ENCODE measurements at regions not wholly inside any gene's neighbourhood (a gene's known extent, or its start where the extent isn't known, plus 50 kb on each side); places are given as distances from the start of the nearest gene placed in this dataset.
"Not testable (repeated sequence)": the region's sequence is repeated elsewhere in the genome, so short reads cannot be mapped to it uniquely, and the experiment has no call there.

DNA sequence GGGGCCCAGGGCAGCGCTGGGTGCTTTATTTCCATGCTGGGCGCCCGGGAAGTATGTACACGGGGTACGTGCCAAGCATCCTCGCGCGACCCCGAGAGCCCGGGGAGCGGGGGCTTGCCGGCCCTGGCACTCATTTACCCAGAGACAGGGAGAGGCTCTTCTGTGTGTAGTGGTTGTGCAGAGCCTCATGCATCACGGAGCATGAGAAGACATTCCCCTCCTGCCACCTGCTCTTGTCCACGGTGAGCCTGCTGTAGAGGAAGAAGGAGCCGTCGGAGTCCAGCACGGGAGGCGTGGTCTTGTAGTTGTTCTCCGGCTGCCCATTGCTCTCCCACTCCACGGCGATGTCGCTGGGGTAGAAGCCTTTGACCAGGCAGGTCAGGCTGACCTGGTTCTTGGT lies 98.0 kb downstream of the TMEM121 start:
- H3K27ac Mint-ChIP-seq, H3K36me3 Mint-ChIP-seq, H3K4me1 Mint-ChIP-seq, H3K9me3 Mint-ChIP-seq, DNase-seq, H3K27me3 Mint-ChIP-seq, CTCF ChIA-PET, H3K4me3 Mint-ChIP-seq: not testable (repeated sequence)

DNA sequence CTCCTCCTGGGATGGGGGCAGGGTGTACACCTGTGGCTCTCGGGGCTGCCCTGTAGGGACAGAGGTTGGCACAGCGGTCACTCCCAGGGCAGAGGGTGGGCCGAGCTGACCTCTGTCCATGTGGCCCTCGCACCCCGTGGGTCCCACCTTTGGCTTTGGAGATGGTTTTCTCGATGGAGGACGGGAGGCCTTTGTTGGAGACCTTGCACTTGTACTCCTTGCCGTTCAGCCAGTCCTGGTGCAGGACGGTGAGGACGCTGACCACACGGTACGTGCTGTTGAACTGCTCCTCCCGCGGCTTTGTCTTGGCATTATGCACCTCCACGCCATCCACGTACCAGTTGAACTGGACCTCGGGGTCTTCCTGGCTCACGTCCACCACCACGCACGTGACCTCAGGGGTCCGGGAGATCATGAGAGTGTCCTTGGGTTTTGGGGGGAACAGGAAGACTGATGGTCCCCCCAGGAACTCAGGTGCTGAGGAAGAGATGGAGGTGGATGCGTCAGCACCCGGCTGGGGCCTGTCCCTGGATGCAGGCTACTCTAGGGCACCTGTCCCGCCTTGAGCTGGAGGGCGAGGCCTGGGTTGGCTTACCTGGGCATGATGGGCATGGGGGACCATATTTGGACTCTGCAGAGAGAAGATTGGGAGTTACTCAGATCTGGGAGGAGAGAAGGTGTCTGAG lies 98.5 kb downstream of the TMEM121 start:
- H3K27ac Mint-ChIP-seq, DNase-seq, H3K4me1 Mint-ChIP-seq, CTCF ChIA-PET, H3K27me3 Mint-ChIP-seq, H3K9me3 Mint-ChIP-seq, H3K4me3 Mint-ChIP-seq, H3K36me3 Mint-ChIP-seq: not testable (repeated sequence)

DNA sequence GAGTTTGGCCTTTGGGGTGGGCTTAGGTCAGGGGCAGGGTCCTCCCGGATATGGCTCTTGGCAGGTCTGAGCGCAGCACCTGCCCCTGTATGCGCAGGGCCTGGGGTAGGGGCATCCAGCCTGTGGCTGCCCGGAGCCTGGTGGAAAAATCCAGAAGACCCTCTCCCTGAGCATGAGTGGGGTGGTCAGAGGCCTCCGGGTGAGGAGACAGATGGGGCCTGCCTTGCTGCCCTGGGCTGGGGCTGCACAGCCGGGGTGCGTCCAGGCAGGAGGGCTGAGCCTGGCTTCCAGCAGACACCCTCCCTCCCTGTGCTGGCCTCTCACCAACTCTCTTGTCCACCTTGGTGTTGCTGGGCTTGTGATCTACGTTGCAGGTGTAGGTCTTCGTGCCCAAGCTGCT lies 99.1 kb downstream of the TMEM121 start:
- H3K4me3 Mint-ChIP-seq, H3K27me3 Mint-ChIP-seq, DNase-seq, H3K9me3 Mint-ChIP-seq, H3K4me1 Mint-ChIP-seq, H3K27ac Mint-ChIP-seq, H3K36me3 Mint-ChIP-seq, CTCF ChIA-PET: not testable (repeated sequence)

DNA sequence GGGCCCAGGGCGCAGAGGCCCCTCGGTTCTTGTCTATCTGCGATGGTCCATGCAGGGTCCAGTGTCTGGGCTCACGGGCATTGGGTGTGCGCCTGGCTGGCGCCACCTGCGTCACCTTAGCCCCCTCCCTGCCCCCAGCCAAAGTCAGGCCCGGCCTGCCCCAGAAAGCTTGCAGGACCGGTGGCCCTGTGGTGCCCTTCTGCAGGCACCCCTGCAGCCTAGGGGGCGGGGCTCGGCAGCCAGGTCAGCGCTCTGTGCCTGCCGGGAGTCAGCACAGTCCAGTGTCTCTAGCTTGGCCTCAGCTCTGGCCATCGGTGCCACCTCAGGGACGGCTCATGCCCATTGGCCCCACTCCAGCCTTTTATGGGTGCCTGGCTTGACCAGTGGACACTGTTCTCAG lies 99.7 kb downstream of the TMEM121 start:
- CTCF ChIA-PET, H3K27ac Mint-ChIP-seq, H3K36me3 Mint-ChIP-seq, H3K4me1 Mint-ChIP-seq, H3K9me3 Mint-ChIP-seq, DNase-seq, H3K27me3 Mint-ChIP-seq, H3K4me3 Mint-ChIP-seq: not testable (repeated sequence)

DNA sequence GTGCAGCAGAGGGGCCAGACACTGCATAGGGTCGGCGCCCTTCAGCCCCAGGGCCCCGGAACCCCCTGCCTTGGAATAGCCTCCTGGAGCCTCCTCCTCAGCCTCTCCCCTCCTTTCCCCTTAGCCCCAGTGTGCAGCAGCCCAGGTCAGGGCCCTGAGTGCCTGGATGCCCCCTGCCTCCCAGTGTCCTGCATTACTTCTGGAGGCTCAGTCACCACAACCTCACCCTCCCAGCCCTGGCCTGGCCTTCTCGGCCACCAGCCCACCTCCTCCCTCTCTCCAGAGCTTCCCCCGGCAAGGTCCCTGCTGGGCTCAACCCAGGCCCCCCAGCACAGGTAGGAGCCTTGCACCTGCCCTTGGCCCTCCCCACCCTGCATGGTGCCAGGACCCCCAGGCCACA lies 100.3 kb downstream of the TMEM121 start:
- H3K4me3 Mint-ChIP-seq, H3K4me1 Mint-ChIP-seq, H3K27ac Mint-ChIP-seq, CTCF ChIA-PET, H3K9me3 Mint-ChIP-seq, DNase-seq, H3K36me3 Mint-ChIP-seq, H3K27me3 Mint-ChIP-seq: not testable (repeated sequence)

DNA sequence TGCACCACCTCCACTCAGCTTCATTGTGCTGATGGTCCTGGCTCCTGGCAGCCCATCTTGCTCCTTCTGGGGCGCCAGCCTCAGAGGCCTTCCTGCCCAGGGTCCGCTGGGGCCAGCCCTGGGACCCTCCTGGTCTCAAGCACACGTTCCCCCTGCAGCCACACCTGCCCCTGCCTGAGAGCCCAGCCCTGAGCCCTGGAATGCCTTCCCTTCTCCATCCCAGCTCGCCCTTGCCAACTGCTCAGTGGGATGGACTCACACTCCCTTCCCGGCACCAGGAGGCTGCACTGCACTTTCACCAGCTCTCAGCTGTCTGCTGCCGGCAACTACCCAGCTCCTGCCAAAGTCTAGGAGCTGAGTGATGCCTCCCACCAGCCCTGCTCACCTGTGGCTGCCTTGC lies 100.9 kb downstream of the TMEM121 start:
- H3K4me3 Mint-ChIP-seq, H3K36me3 Mint-ChIP-seq, H3K4me1 Mint-ChIP-seq, H3K9me3 Mint-ChIP-seq, CTCF ChIA-PET, DNase-seq, H3K27me3 Mint-ChIP-seq, H3K27ac Mint-ChIP-seq: not testable (repeated sequence)

DNA sequence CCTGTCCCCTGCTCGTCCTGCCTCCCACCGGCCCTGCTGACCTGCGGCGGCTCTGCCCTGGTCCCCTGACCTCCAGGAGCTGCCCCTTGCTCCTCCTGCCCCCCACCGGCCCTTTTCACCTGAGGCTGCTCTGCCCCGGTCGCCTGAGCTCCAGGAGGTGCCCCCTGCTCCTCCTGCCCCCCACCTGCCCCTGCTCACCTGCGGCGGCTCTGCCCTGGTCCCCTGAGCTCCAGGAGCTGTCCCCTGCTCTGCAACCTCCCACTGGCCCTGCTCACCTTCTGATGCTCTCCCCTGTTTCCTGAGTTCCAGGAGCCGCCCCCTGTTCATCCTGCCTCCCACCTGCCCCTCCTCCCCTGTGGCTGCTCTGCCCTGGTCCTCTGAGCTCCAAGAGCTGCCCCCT lies 101.3 kb downstream of the TMEM121 start:
- Mint-ChIP-seq H3K27ac (no peak overlapping the region), H3K4me3 (no peak overlapping the region), H3K27me3 (peaks cover 5% of the 10 kb centered on the region), H3K4me1 (no peaks in the 10 kb centered on the region), H3K36me3 (no peaks in the 10 kb centered on the region), H3K9me3 (peaks cover 4% of the 10 kb centered on the region)
- CTCF ChIA-PET, result no interaction called here
- no peak for DNase-seq

DNA sequence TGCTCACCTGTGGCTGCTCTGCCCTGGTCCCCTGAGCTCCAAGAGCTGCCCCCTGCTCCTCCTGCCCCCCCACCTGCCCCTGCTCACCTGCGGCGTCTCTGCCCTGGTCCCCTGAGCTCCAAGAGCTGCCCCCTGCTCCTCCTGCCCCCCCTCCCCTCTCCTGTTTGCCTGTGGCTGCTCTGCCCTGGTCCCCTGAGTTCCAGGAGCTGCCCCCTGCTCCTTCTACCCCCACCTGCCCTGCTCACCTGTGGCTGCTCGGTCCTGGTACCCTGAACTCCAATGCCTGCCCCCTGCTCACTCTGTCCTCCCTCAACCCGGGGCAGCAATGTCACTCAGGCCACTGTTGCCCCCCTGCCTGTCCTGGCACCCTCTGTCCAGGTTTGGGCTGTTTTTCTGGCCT lies 101.7 kb downstream of the TMEM121 start:
- H3K4me3 Mint-ChIP-seq, H3K27ac Mint-ChIP-seq, DNase-seq, CTCF ChIA-PET, H3K27me3 Mint-ChIP-seq, H3K36me3 Mint-ChIP-seq, H3K9me3 Mint-ChIP-seq, H3K4me1 Mint-ChIP-seq: not testable (repeated sequence)

DNA sequence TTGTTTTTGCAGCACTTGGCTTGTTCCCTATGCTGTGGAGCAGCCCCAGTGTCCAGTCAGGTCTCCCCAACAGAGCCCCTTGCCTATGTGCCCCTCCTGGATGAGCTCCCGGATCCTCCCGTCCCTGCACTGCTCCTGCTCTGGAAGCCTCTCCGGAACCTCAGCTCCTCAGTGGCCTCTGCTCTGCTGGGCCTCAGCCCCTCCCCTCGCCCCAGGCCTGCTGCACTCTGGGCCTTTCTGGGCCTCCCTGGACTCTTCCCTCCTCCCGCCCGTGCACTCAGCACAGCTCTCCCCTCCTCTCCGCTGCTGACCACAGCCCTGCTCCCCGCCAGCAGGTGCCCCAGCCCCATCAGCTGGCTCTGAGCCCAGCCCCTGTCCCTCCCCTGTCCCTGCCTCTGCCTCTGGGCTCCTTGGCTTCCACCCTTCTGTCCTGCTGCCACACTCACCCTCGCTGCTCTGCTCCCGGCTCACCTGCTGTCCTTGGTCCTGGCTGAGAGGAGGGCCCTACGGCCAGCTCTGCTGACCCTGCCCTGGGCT lies 102.2 kb downstream of the TMEM121 start:
- H3K9me3 Mint-ChIP-seq, H3K4me1 Mint-ChIP-seq, H3K4me3 Mint-ChIP-seq, H3K36me3 Mint-ChIP-seq, CTCF ChIA-PET, DNase-seq, H3K27me3 Mint-ChIP-seq, H3K27ac Mint-ChIP-seq: not testable (repeated sequence)

DNA sequence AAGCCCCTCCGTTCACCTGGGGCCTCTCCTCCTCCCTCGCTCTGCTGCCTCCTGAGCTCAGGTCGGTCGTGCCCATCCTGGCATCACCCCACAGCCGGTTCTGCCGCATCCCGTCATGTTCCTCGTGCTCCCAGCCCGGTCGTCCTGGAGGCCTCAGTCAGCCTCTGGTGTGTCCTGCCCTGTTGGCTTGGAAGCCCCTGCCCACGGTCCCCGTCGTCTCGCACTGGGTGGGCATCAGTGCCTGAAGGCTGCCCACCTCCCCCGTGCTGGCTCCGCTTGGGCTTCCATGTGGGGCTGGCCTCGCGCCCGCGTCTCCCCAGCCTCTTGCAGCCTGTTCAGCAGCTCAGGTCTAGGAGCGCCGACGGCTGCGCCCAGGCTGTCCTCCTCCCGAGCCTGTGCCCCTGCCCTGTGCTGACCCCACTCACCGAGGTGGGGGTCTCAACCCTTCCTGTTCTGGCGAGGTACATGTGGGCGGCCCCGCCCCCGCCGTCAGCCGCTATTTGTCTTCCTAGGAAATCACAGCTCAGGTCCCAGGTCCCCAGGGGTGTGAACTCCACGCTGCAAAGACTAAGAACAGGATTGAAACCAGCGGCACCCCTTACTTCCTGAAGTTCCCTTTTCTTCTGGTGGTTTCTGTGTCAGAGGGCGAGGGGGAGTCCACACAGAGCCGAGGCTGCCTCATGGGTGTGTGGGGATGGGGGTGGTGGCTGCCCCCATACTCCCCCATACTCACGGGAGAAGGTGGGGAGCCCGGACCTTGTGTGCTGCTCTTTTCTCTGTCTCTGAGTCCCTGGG lies 102.9 kb downstream of the TMEM121 start:
- H3K4me1 Mint-ChIP-seq, H3K9me3 Mint-ChIP-seq, H3K36me3 Mint-ChIP-seq, H3K27ac Mint-ChIP-seq, H3K4me3 Mint-ChIP-seq, CTCF ChIA-PET, DNase-seq, H3K27me3 Mint-ChIP-seq: not testable (repeated sequence)

DNA sequence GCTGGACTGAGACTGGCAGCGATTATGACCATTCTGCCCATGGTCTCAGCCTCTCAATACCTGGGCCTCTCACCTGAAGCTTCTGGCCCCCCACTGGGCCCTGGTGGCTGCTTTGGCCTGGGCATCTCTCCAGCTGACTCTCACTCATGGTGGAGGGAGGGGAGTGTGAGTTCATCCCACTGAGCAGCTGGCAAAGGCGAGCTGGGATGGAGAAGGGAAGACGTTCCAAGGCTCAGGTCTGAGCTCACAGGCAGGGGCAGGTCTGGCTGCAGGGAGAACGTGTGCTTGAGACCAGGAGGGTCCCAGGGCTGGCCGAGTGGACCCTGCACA lies 103.5 kb downstream of the TMEM121 start:
- Mint-ChIP-seq H3K4me3 (no peak overlapping the region), H3K27me3 (peaks cover 12% of the 10 kb centered on the region), H3K4me1 (no peaks in the 10 kb centered on the region), H3K36me3 (no peaks in the 10 kb centered on the region), H3K27ac (peak overlapping the region; percentile 28), H3K9me3 (peaks cover 4% of the 10 kb centered on the region)
- DNase-seq, result no peak
- CTCF ChIA-PET, result interaction anchor here (1.2 kb wide), 1 partner anchor 19 kb away, joined by 3 read pairs; no protein-coding TSS in a partner anchor

DNA sequence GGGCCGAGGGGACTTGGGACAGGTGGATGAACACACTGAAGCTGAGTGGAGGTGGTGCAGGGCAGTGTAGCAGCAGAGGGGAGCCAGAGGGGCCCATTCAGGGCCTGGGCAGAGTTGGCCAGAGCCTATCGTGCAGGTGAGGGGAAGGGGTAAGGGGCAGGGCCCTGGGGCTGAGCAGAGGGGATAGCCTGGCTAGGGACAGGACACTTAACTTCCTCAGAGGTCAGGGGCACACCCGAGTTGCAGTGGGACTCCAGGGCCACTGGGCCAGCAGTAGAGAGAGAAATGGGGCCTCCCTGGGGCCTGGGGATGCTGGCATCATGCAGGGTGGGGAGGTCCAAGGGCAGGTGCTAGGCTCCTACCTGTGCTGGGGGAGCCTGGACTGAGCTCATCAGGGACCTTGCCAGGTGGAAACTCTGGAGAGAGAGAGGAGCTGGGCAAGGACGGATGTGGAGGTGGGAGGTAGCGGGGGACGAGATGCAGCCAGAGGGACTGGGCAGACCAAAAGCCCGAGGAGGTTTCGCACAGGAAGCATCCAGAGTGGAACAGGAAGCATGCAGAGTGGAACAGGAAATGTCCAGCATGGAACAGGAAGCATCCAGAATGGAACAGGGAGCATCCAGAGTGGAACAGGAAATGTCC lies 104.0 kb downstream of the TMEM121 start:
- H3K4me3 Mint-ChIP-seq, DNase-seq, H3K9me3 Mint-ChIP-seq, H3K36me3 Mint-ChIP-seq, H3K4me1 Mint-ChIP-seq, H3K27ac Mint-ChIP-seq: not testable (repeated sequence)
- CTCF ChIA-PET, result interaction anchor here (1.2 kb wide), 1 partner anchor 18 kb away, joined by 3 read pairs; no protein-coding TSS in a partner anchor
- peaks cover 15% of the 10 kb centered on the region for H3K27me3 Mint-ChIP-seq

DNA sequence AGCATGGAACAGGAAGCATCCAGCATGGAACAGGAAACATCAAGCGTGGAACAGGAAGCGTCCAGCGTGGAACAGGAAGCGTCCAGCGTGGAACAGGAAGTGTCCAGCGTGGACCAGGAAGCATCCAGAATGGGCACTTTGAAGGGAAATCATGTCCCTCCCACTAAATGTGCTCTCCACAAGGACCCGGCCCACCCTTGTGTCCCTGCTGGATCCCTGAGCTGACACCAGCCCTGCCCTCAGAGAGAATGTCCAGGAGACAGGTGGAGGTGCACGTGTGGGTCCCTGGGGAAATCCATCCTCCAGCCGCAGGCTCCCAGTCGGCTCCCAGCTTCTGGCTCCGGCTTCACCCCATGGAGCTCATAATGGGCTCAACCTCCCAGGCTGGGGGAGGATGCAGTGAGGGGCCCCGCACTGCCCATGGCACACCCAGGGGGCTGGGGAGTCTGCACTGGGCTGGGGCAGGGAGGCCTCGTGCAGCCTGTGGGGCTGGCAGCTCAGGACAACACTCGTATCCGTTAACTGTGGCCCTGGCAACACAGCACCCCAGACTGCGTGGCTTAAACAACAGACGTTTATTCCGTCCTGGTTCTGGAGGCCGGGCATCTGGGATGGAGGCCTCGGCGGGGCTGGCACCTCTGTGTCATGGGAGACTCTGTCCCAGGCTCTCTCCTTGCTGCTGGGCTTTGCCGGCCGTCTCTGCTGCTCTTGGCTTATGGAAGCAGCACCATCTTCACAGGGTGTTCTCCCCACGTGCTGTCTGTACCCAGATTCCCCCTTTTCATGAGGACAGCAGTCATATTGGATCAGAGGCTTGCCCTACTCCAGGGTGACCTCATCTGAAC lies 104.8 kb downstream of the TMEM121 start:
- H3K36me3 Mint-ChIP-seq, H3K9me3 Mint-ChIP-seq, H3K4me1 Mint-ChIP-seq, H3K27ac Mint-ChIP-seq, H3K4me3 Mint-ChIP-seq, DNase-seq: not testable (repeated sequence)
- peaks cover 15% of the 10 kb centered on the region for H3K27me3 Mint-ChIP-seq
- CTCF ChIA-PET, result interaction anchor here (1.2 kb wide), 1 partner anchor 18 kb away, joined by 3 read pairs; no protein-coding TSS in a partner anchor

DNA sequence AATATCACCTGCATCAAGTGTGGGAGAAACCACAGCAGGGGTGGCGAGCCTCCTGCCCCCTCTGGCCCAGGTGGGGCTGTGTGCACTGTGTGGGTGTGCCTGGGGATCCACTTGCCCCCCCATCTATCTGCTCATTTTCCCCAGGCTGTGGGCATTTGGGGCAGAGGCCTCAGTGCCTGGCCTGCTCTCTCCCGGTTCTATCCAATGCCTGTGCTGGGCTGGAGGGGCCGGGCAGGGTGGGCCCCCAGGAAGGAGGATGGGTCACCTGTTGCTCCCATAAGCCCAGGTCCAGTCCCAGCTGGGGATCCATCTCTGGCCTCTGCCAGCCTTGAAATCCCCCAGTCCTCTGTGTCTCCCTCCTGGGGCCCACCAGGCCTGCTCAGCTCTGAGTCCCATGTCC lies 105.6 kb downstream of the TMEM121 start:
- H3K27me3 Mint-ChIP-seq, result peaks cover 15% of the 10 kb centered on the region

More for the DNA sequence above, 105.6 kb downstream of the TMEM121 start:
- no peaks in the 10 kb centered on the region for H3K36me3 Mint-ChIP-seq
- H3K9me3 Mint-ChIP-seq, result peaks cover 4% of the 10 kb centered on the region
- H3K4me3 Mint-ChIP-seq, result no peak overlapping the region
- no peak overlapping the region for H3K27ac Mint-ChIP-seq
- no peak for DNase-seq
- CTCF ChIA-PET, result no interaction called here
- no peaks in the 10 kb centered on the region for H3K4me1 Mint-ChIP-seq
